Stimulated activated effector memory CD8-positive, alpha-beta T cell treated with anti-CD3 and anti-CD28 coated beads, Interleukin-12 subunit alpha, Interleukin-12 subunit beta, amount 100 ng/mL, for 72 hours (primary cell): ENCODE measurements at regions not wholly inside any gene's neighbourhood (a gene's known extent, or its start where the extent isn't known, plus 50 kb on each side); places are given as distances from the start of the nearest gene placed in this dataset.
A peak's percentile ranks its signal among the peaks of the same experiment; 100 is the strongest.
"Not testable (repeated sequence)": the region's sequence is repeated elsewhere in the genome, so short reads cannot be mapped to it uniquely, and the experiment has no call there.

ENCODE experiments used
- ATAC-seq: fragments of 150-1000 bp; cut with Tn5 transposase; 2 replicates; pipeline ENCODE4 v1.10.0; 2021
- DNase-seq, 2 donors: peaks; one replicate each; pipeline ENCODE4 v3.0.0; 2021 to 2022; ENCODE audit warnings: low spot score in 2 of 2
- H3K27ac Mint-ChIP-seq: one replicate; pipeline ENCODE4 v1.8.0; 2022; ENCODE audit warnings: mild to moderate bottlenecking, mixed read lengths
- H3K36me3 Mint-ChIP-seq: one replicate; pipeline ENCODE4 v1.8.0; 2022; ENCODE audit warnings: mild to moderate bottlenecking, mixed read lengths
- H3K4me1 Mint-ChIP-seq: one replicate; pipeline ENCODE4 v1.8.0; 2022; ENCODE audit warnings: mixed read lengths
- H3K4me3 Mint-ChIP-seq: one replicate; pipeline ENCODE4 v1.8.0; 2022; ENCODE audit warnings: mild to moderate bottlenecking, mixed read lengths
- H3K9me3 Mint-ChIP-seq: one replicate; pipeline ENCODE4 v1.8.0; 2022; ENCODE audit warnings: mixed read lengths

- H3K9me3 Mint-ChIP-seq, result peaks cover 10% of the 10 kb centered on the region
- H3K36me3 Mint-ChIP-seq, result no peaks in the 10 kb centered on the region
- no peak overlapping the region for H3K27ac Mint-ChIP-seq
- ATAC-seq, result no peak
- DNase-seq, result no peak
- no peak overlapping the region for H3K4me3 Mint-ChIP-seq
- H3K4me1 Mint-ChIP-seq, result no peaks in the 10 kb centered on the region
These were observed 759.4 kb downstream of the NSUN3 start for GRCh38 chr3:94822298-94822697.

GRCh38 chr3:94846251-94846650 lies 783.4 kb downstream of the NSUN3 start:
- ATAC-seq, DNase-seq, H3K36me3 Mint-ChIP-seq, H3K4me3 Mint-ChIP-seq, H3K27ac Mint-ChIP-seq, H3K4me1 Mint-ChIP-seq, H3K9me3 Mint-ChIP-seq: not testable (repeated sequence)

- H3K9me3 Mint-ChIP-seq, result peaks cover 15% of the 10 kb centered on the region
- no peaks in the 10 kb centered on the region for H3K36me3 Mint-ChIP-seq
- ATAC-seq (no peak), DNase-seq (no peak)
- H3K27ac Mint-ChIP-seq, result no peak overlapping the region
- no peaks in the 10 kb centered on the region for H3K4me1 Mint-ChIP-seq
- no peak overlapping the region for H3K4me3 Mint-ChIP-seq
These were observed 799.8 kb downstream of the NSUN3 start for GRCh38 chr3:94862703-94863102.

GRCh38 chr3:94869059-94869547 lies 806.2 kb downstream of the NSUN3 start:
- H3K36me3 Mint-ChIP-seq, result no peaks in the 10 kb centered on the region
- ATAC-seq, result no peak
- no peaks in the 10 kb centered on the region for H3K4me1 Mint-ChIP-seq
- no peak for DNase-seq
- H3K9me3 Mint-ChIP-seq, result no peaks in the 10 kb centered on the region
- H3K4me3 Mint-ChIP-seq, result no peak overlapping the region
- H3K27ac Mint-ChIP-seq, result no peak overlapping the region

- no peak for ATAC-seq
- H3K4me3 Mint-ChIP-seq, result no peak overlapping the region
These were observed 810.9 kb downstream of the NSUN3 start for GRCh38 chr3:94873751-94874150.

GRCh38 chr3:94875149-94875548 lies 812.3 kb downstream of the NSUN3 start:
- no peak for DNase-seq
- H3K4me1 Mint-ChIP-seq, result no peaks in the 10 kb centered on the region
- no peak for ATAC-seq

More at GRCh38 chr3:94873751-94874150, 810.9 kb downstream of the NSUN3 start:
- H3K27ac Mint-ChIP-seq, result no peak overlapping the region
- peaks cover 4% of the 10 kb centered on the region for H3K9me3 Mint-ChIP-seq
- no peak for DNase-seq
- no peaks in the 10 kb centered on the region for H3K36me3 Mint-ChIP-seq
- no peaks in the 10 kb centered on the region for H3K4me1 Mint-ChIP-seq

GRCh38 chr3:94887065-94887464 lies 824.2 kb downstream of the NSUN3 start:
- peaks cover 13% of the 10 kb centered on the region for H3K9me3 Mint-ChIP-seq
- ATAC-seq (no peak), DNase-seq (no peak)
- H3K36me3 Mint-ChIP-seq, result no peaks in the 10 kb centered on the region
- H3K4me1 Mint-ChIP-seq, result no peaks in the 10 kb centered on the region
- no peak overlapping the region for H3K27ac Mint-ChIP-seq
- H3K4me3 Mint-ChIP-seq, result no peak overlapping the region

More at GRCh38 chr3:94875149-94875548, 812.3 kb downstream of the NSUN3 start:
- peaks cover 4% of the 10 kb centered on the region for H3K9me3 Mint-ChIP-seq
- no peak overlapping the region for H3K4me3 Mint-ChIP-seq
- H3K36me3 Mint-ChIP-seq, result no peaks in the 10 kb centered on the region
- H3K27ac Mint-ChIP-seq, result no peak overlapping the region

- ATAC-seq (no peak), DNase-seq (no peak)
- H3K9me3 Mint-ChIP-seq, result peaks cover 6% of the 10 kb centered on the region
- H3K4me1 Mint-ChIP-seq, result no peaks in the 10 kb centered on the region
- H3K4me3 Mint-ChIP-seq, result no peak overlapping the region
- no peak overlapping the region for H3K27ac Mint-ChIP-seq
- no peaks in the 10 kb centered on the region for H3K36me3 Mint-ChIP-seq
These were observed 834.1 kb downstream of the NSUN3 start for GRCh38 chr3:94896994-94897393.

GRCh38 chr3:94904156-94904674 lies 841.4 kb downstream of the NSUN3 start:
- ATAC-seq (no peak), DNase-seq (no peak)
- Mint-ChIP-seq H3K4me3 (no peak overlapping the region), H3K36me3 (no peaks in the 10 kb centered on the region), H3K27ac (no peak overlapping the region), H3K4me1 (no peaks in the 10 kb centered on the region), H3K9me3 (peaks cover 4% of the 10 kb centered on the region)

- ATAC-seq (no peak), DNase-seq (no peak)
- H3K9me3 Mint-ChIP-seq, result peaks cover 13% of the 10 kb centered on the region
- no peaks in the 10 kb centered on the region for H3K36me3 Mint-ChIP-seq
- no peak overlapping the region for H3K4me3 Mint-ChIP-seq
- H3K27ac Mint-ChIP-seq, result no peak overlapping the region
- H3K4me1 Mint-ChIP-seq, result no peaks in the 10 kb centered on the region
These were observed 846.9 kb downstream of the NSUN3 start for GRCh38 chr3:94909726-94910125.

GRCh38 chr3:94912656-94913055 lies 849.8 kb downstream of the NSUN3 start:
- H3K9me3 Mint-ChIP-seq, result peaks cover 12% of the 10 kb centered on the region
- H3K4me3 Mint-ChIP-seq, result no peak overlapping the region
- no peaks in the 10 kb centered on the region for H3K4me1 Mint-ChIP-seq
- H3K27ac Mint-ChIP-seq, result no peak overlapping the region
- DNase-seq (no peak), ATAC-seq (no peak)
- no peaks in the 10 kb centered on the region for H3K36me3 Mint-ChIP-seq

GRCh38 chr3:94927175-94927574 lies 864.3 kb downstream of the NSUN3 start:
- Mint-ChIP-seq H3K36me3 (no peaks in the 10 kb centered on the region), H3K27ac (no peak overlapping the region), H3K9me3 (peaks cover 11% of the 10 kb centered on the region), H3K4me3 (no peak overlapping the region), H3K4me1 (no peaks in the 10 kb centered on the region)
- DNase-seq (no peak), ATAC-seq (no peak)

- DNase-seq, result no peak
- Mint-ChIP-seq H3K4me1 (no peaks in the 10 kb centered on the region), H3K4me3 (no peak overlapping the region), H3K9me3 (peaks cover 7% of the 10 kb centered on the region), H3K27ac (no peak overlapping the region), H3K36me3 (no peaks in the 10 kb centered on the region)
- ATAC-seq, result peak; percentile 31
These were observed 866.1 kb downstream of the NSUN3 start for GRCh38 chr3:94928921-94929320.

GRCh38 chr3:94935738-94936580 lies 873.1 kb downstream of the NSUN3 start:
- ATAC-seq (peak; percentile 32), DNase-seq (no peak)
- no peaks in the 10 kb centered on the region for H3K4me1 Mint-ChIP-seq
- H3K27ac Mint-ChIP-seq, result no peak overlapping the region
- no peaks in the 10 kb centered on the region for H3K36me3 Mint-ChIP-seq
- peaks cover 14% of the 10 kb centered on the region for H3K9me3 Mint-ChIP-seq
- no peak overlapping the region for H3K4me3 Mint-ChIP-seq

GRCh38 chr3:94937980-94938379 lies 875.1 kb downstream of the NSUN3 start:
- no peak for ATAC-seq
- Mint-ChIP-seq H3K36me3 (no peaks in the 10 kb centered on the region), H3K4me1 (no peaks in the 10 kb centered on the region), H3K9me3 (peaks cover 14% of the 10 kb centered on the region), H3K27ac (no peak overlapping the region), H3K4me3 (no peak overlapping the region)
- DNase-seq, result no peak

- Mint-ChIP-seq H3K4me3 (no peak overlapping the region), H3K9me3 (peaks cover 20% of the 10 kb centered on the region), H3K36me3 (no peaks in the 10 kb centered on the region), H3K27ac (no peak overlapping the region), H3K4me1 (no peaks in the 10 kb centered on the region)
- no peak for ATAC-seq
- no peak for DNase-seq
These were observed 883.8 kb downstream of the NSUN3 start for GRCh38 chr3:94946683-94947082.
